GM12878 (cell line): ENCODE measurements at regions not wholly inside any gene's neighbourhood (a gene's known extent, or its start where the extent isn't known, plus 50 kb on each side); places are given as distances from the start of the nearest gene placed in this dataset.

ENCODE experiments used
- ATAC-seq: fragments of 200-7000 bp; cut with Tn5 transposase; 3 replicates; pipeline ENCODE4 v1.9.1; 2020; ENCODE audit warnings: mild to moderate bottlenecking, moderate library complexity
- BruUV-seq: library from RNA; stranded (reverse); fragments of 400-500 nt; replicated peaks from 2 replicates; lab custom pipeline; 2021; lab: Mats Ljungman, UMichigan
- CTCF ChIA-PET: fragments of 300-600 bp; sonication (Branson Sonifier 250); formaldehyde crosslinking; extraction: SDS; loops from one replicate; lab custom pipeline; 2021; ENCODE audit warnings: inconsistent platforms; lab: Yijun Ruan, JAX
- POLR2A ChIA-PET: fragments of 350-600 bp; formaldehyde crosslinking; extraction: SDS; loops from one replicate; lab custom pipeline; 2021; ENCODE audit warnings: inconsistent platforms; lab: Charles Lee
- RAD21 ChIA-PET: fragments of 300-600 bp; sonication (Branson Sonifier 250); formaldehyde crosslinking; loops from one replicate; lab custom pipeline; 2023; ENCODE audit warnings: antibody characterized with exemption; ENCODE audit not compliant: unreplicated experiment; lab: Charles Lee
- SMC1A ChIA-PET: fragments of 300-600 bp; sonication (Branson Sonifier 250); formaldehyde crosslinking; loops from one replicate; lab custom pipeline; 2023; ENCODE audit not compliant: unreplicated experiment, uncharacterized antibody; lab: Charles Lee
- DNase-seq: peaks from one replicate; pipeline ENCODE4 v3.0.0-alpha.2; 2011; ENCODE audit warnings: low read depth, low spot score
- FAIRE-seq: peaks from 3 replicates; lab custom pipeline; 2011; peaks lifted over from hg19 to GRCh38; lab: Jason Lieb, UNC
- H2AFZ ChIP-seq: 2 replicates; pipeline ENCODE4 v1.6.0; 2011; ENCODE audit warnings: low read depth, low read length, control low read depth; ENCODE audit not compliant: control insufficient read depth
- H3K27ac ChIP-seq: 2 replicates; pipeline ENCODE4 v1.5.1; 2011; ENCODE audit warnings: control low read depth; ENCODE audit not compliant: control insufficient read depth, insufficient read depth
- H3K27me3 ChIP-seq, 2 experiments: replicated peaks in 1 of 2; 2 replicates each; pipeline versions ENCODE4 v1.6.0 to v1.6.1; 2011; ENCODE audit warnings: low read length in 1 of 2; ENCODE audit not compliant: control insufficient read depth in 2 of 2, insufficient read depth in 2 of 2
- H3K36me3 ChIP-seq, 2 experiments: 2 replicates each; pipeline ENCODE4 v1.5.1; 2011; ENCODE audit warnings: low read length in 1 of 2; ENCODE audit not compliant: control insufficient read depth in 2 of 2, insufficient read depth in 2 of 2
- H3K4me1 ChIP-seq: 2 replicates; pipeline ENCODE4 v1.6.1; 2011; ENCODE audit warnings: mild to moderate bottlenecking, low read length, moderate library complexity, mixed read lengths; ENCODE audit not compliant: control insufficient read depth, insufficient read depth
- H3K4me2 ChIP-seq: 2 replicates; pipeline ENCODE4 v1.6.0; 2011; ENCODE audit warnings: control low read depth; ENCODE audit not compliant: control insufficient read depth, insufficient read depth
- H3K4me3 ChIP-seq: fragments of 200-600 bp; sonication (generic); 2 replicates; pipeline ENCODE4 v1.5.1; 2016
- H3K79me2 ChIP-seq: 2 replicates; pipeline ENCODE4 v1.6.0; 2011; ENCODE audit warnings: low read length; ENCODE audit not compliant: control insufficient read depth, insufficient read depth
- H3K9ac ChIP-seq: 2 replicates; pipeline ENCODE4 v1.8.0; 2011; ENCODE audit warnings: low read length, control low read depth, mixed read lengths; ENCODE audit not compliant: control insufficient read depth, insufficient read depth
- H3K9me3 ChIP-seq: replicated peaks from 3 replicates; pipeline ENCODE4 v1.5.1; 2011; ENCODE audit warnings: mild to moderate bottlenecking, low read length; ENCODE audit not compliant: control insufficient read depth, insufficient read depth
- H4K20me1 ChIP-seq: 2 replicates; pipeline ENCODE4 v1.6.0; 2011; ENCODE audit not compliant: control insufficient read depth, insufficient read depth
- JUNB ChIP-seq: IDR thresholded peaks from 2 replicates; pipeline ENCODE4 v1.6.1; 2016; ENCODE audit warnings: antibody characterized with exemption, mild to moderate bottlenecking
- KLF5 ChIP-seq: fragments of 450-650 bp; IDR thresholded peaks from 2 replicates; pipeline ENCODE4 v1.6.1; 2014; ENCODE audit warnings: mild to moderate bottlenecking; ENCODE audit not compliant: partially characterized antibody
- RAD21 ChIP-seq: IDR thresholded peaks from 2 replicates; pipeline ENCODE4 v1.6.1; 2011; ENCODE audit warnings: mild to moderate bottlenecking, low read depth, low read length, moderate library complexity; ENCODE audit not compliant: insufficient read depth
- SPI1 ChIP-seq: IDR thresholded peaks from 2 replicates; pipeline ENCODE4 v1.6.1; 2011; ENCODE audit warnings: low read depth, mild to moderate bottlenecking, low read length, moderate library complexity, borderline replicate concordance; ENCODE audit not compliant: insufficient read depth
- ZBTB40 ChIP-seq: fragments of 450-650 bp; IDR thresholded peaks from 2 replicates; pipeline ENCODE4 v1.6.1; 2016; ENCODE audit warnings: mild to moderate bottlenecking, moderate library complexity, borderline replicate concordance
- WGBS: methylation state at CpG from one replicate; pipeline ENCODE4 v1.1.6; 2016; ENCODE audit warnings: low lambda C conversion rate; ENCODE audit not compliant: insufficient replicate concordance, insufficient coverage; ENCODE audit errors: missing lambda C conversion rate; 5-methylcytosine and 5-hydroxymethylcytosine counted together
- in situ Hi-C: fragments of 300-500 bp; cut with MboI; formaldehyde crosslinking; loops from 9 replicates; pipeline ENCODE4 v1.14.3; 2018; ENCODE audit warnings: mixed read lengths
- intact Hi-C: fragments of 100-400 bp; cut with micrococcal nuclease; formaldehyde crosslinking; loops from one replicate; pipeline ENCODE4 v1.14.2; 2022; ENCODE audit not compliant: unreplicated experiment

GRCh38 chr2:138910427-138910826 is 130.2 kb upstream of the NXPH2 start:
- DNase-seq = no peak
- H3K4me1 ChIP-seq = no peaks in the 10 kb centered on the region
- no peak overlapping the region for H3K27ac ChIP-seq
- H2AFZ ChIP-seq = no peak overlapping the region
- ChIA-PET SMC1A (no interaction called here), POLR2A (no interaction called here), CTCF (no interaction called here), RAD21 (no interaction called here)
- in situ Hi-C loops (no loop called here), intact Hi-C loops (no loop called here)
- no peaks in the 10 kb centered on the region for H4K20me1 ChIP-seq
- H3K9ac ChIP-seq = no peak overlapping the region
- no peaks in the 10 kb centered on the region for H3K27me3 ChIP-seq
- WGBS = 0% methylated on average over 1 of the region's 1 CpG
- H3K9me3 ChIP-seq = no peaks in the 10 kb centered on the region
- TF ChIP-seq JUNB = peak; percentile 48
- no peak for TF ChIP-seq RAD21
- no peak overlapping the region for H3K4me2 ChIP-seq
- no peak; the same call in 1 of the 3 replicates for ATAC-seq
- no peaks in the 10 kb centered on the region for H3K79me2 ChIP-seq
- H3K36me3 ChIP-seq = no peaks in the 10 kb centered on the region
- no peak for FAIRE-seq
- no peak overlapping the region for H3K4me3 ChIP-seq
- no TSS peak for BruUV-seq

GRCh38 chr2:138906549-138906948 is 126.4 kb upstream of the NXPH2 start:
- Histone ChIP-seq H3K27me3 (no peaks in the 10 kb centered on the region), H3K4me3 (no peak overlapping the region), H3K9ac (no peak overlapping the region), H3K79me2 (no peaks in the 10 kb centered on the region), H3K9me3 (no peaks in the 10 kb centered on the region), H3K36me3 (no peaks in the 10 kb centered on the region), H3K4me2 (no peak overlapping the region), H2AFZ (no peak overlapping the region), H3K27ac (no peak overlapping the region), H4K20me1 (no peaks in the 10 kb centered on the region), H3K4me1 (no peaks in the 10 kb centered on the region)
- FAIRE-seq (no peak), ATAC-seq (no peak), DNase-seq (no peak)
- ChIA-PET POLR2A (no interaction called here), RAD21 (no interaction called here), SMC1A (no interaction called here), CTCF (no interaction called here)
- TF ChIP-seq ZBTB40 (no peak), SPI1 (no peak), KLF5 (no peak)
- in situ Hi-C loops (no loop called here), intact Hi-C loops (no loop called here)
- WGBS = 85% methylated on average over 2 of the region's 2 CpGs
- no TSS peak for BruUV-seq
